ENCODE measurements at regions not wholly inside any gene's neighbourhood (a gene's known extent, or its start where the extent isn't known, plus 50 kb on each side); places are given as distances from the start of the nearest gene placed in this dataset.
"Not testable (repeated sequence)": the region's sequence is repeated elsewhere in the genome, so short reads cannot be mapped to it uniquely, and the experiment has no call there.

GRCh38 chr13:56528040-56528790 is 612.5 kb upstream of the PRR20A start:
- Histone ChIP-seq H3K27me3 (ENCODE audit: control insufficient read depth, insufficient read depth, low read length) (no peaks in the 10 kb centered on the region), H3K36me3 (replicated peaks; ENCODE audit: control insufficient read depth, insufficient read depth, low read length) (no peaks in the 10 kb centered on the region), H3K4me3 (ENCODE audit: insufficient read depth, low read depth, low read length) (no peak overlapping the region)
- DNase-seq: no peak

GRCh38 chr13:56530096-56530495 is 610.6 kb upstream of the PRR20A start:
- Histone ChIP-seq H3K4me3 (ENCODE audit: insufficient read depth, low read depth, low read length) (no peak overlapping the region), H3K27me3 (ENCODE audit: control insufficient read depth, insufficient read depth, low read length) (no peaks in the 10 kb centered on the region), H3K36me3 (replicated peaks; ENCODE audit: control insufficient read depth, insufficient read depth, low read length) (no peaks in the 10 kb centered on the region)
- DNase-seq: no peak

GRCh38 chr13:56547921-56548320 is 592.8 kb upstream of the PRR20A start:
- H3K27me3 ChIP-seq (ENCODE audit: control insufficient read depth, insufficient read depth, low read length); H3K4me3 ChIP-seq (ENCODE audit: insufficient read depth, low read depth, low read length); H3K36me3 ChIP-seq (replicated peaks; ENCODE audit: control insufficient read depth, insufficient read depth, low read length); DNase-seq: not testable (repeated sequence)

- Histone ChIP-seq H3K36me3 (replicated peaks; ENCODE audit: control insufficient read depth, insufficient read depth, low read length) (no peaks in the 10 kb centered on the region), H3K27me3 (ENCODE audit: control insufficient read depth, insufficient read depth, low read length) (no peaks in the 10 kb centered on the region), H3K4me3 (ENCODE audit: insufficient read depth, low read depth, low read length) (no peak overlapping the region)
- no peak for DNase-seq
These were observed 581.9 kb upstream of the PRR20A start for GRCh38 chr13:56558698-56559320.

- DNase-seq: peak; percentile 2
- H3K36me3 ChIP-seq (replicated peaks; ENCODE audit: control insufficient read depth, insufficient read depth, low read length): no peaks in the 10 kb centered on the region
- H3K27me3 ChIP-seq (ENCODE audit: control insufficient read depth, insufficient read depth, low read length): no peaks in the 10 kb centered on the region
- no peak overlapping the region for H3K4me3 ChIP-seq (ENCODE audit: insufficient read depth, low read depth, low read length)
These were observed 579.4 kb upstream of the PRR20A start for GRCh38 chr13:56561327-56561726.

GRCh38 chr13:56563663-56564062 is 577.1 kb upstream of the PRR20A start:
- H3K4me3 ChIP-seq (ENCODE audit: insufficient read depth, low read depth, low read length): no peak overlapping the region

GRCh38 chr13:56586976-56587375 is 553.7 kb upstream of the PRR20A start:
- Histone ChIP-seq H3K36me3 (replicated peaks; ENCODE audit: control insufficient read depth, insufficient read depth, low read length) (no peaks in the 10 kb centered on the region), H3K27me3 (ENCODE audit: control insufficient read depth, insufficient read depth, low read length) (no peaks in the 10 kb centered on the region), H3K4me3 (ENCODE audit: insufficient read depth, low read depth, low read length) (no peak overlapping the region)
- no peak for DNase-seq

More at GRCh38 chr13:56563663-56564062, 577.1 kb upstream of the PRR20A start:
- no peak for DNase-seq
- Histone ChIP-seq H3K36me3 (replicated peaks; ENCODE audit: control insufficient read depth, insufficient read depth, low read length) (no peaks in the 10 kb centered on the region), H3K27me3 (ENCODE audit: control insufficient read depth, insufficient read depth, low read length) (no peaks in the 10 kb centered on the region)

- no peaks in the 10 kb centered on the region for H3K27me3 ChIP-seq (ENCODE audit: control insufficient read depth, insufficient read depth, low read length)
- H3K36me3 ChIP-seq (replicated peaks; ENCODE audit: control insufficient read depth, insufficient read depth, low read length): no peaks in the 10 kb centered on the region
- DNase-seq: no peak
- no peak overlapping the region for H3K4me3 ChIP-seq (ENCODE audit: insufficient read depth, low read depth, low read length)
These were observed 525.1 kb upstream of the PRR20A start for GRCh38 chr13:56615572-56615971.

- Histone ChIP-seq H3K4me3 (ENCODE audit: insufficient read depth, low read depth, low read length) (no peak overlapping the region), H3K36me3 (replicated peaks; ENCODE audit: control insufficient read depth, insufficient read depth, low read length) (no peaks in the 10 kb centered on the region), H3K27me3 (ENCODE audit: control insufficient read depth, insufficient read depth, low read length) (no peaks in the 10 kb centered on the region)
- DNase-seq: no peak
These were observed 517.9 kb upstream of the PRR20A start for GRCh38 chr13:56622840-56623239.

- not testable (repeated sequence) for H3K36me3 ChIP-seq (replicated peaks; ENCODE audit: control insufficient read depth, insufficient read depth, low read length); DNase-seq; H3K4me3 ChIP-seq (ENCODE audit: insufficient read depth, low read depth, low read length); H3K27me3 ChIP-seq (ENCODE audit: control insufficient read depth, insufficient read depth, low read length)
These were observed 511.8 kb upstream of the PRR20A start for GRCh38 chr13:56628886-56629285.

- not testable (repeated sequence) for DNase-seq; H3K4me3 ChIP-seq (ENCODE audit: insufficient read depth, low read depth, low read length)
These were observed 509.7 kb upstream of the PRR20A start for GRCh38 chr13:56631060-56631459.

GRCh38 chr13:56653043-56653442 is 487.7 kb upstream of the PRR20A start:
- Histone ChIP-seq H3K36me3 (replicated peaks; ENCODE audit: control insufficient read depth, insufficient read depth, low read length) (no peaks in the 10 kb centered on the region), H3K4me3 (ENCODE audit: insufficient read depth, low read depth, low read length) (no peak overlapping the region), H3K27me3 (ENCODE audit: control insufficient read depth, insufficient read depth, low read length) (no peaks in the 10 kb centered on the region)
- DNase-seq: no peak

More at GRCh38 chr13:56631060-56631459, 509.7 kb upstream of the PRR20A start:
- not testable (repeated sequence) for H3K27me3 ChIP-seq (ENCODE audit: control insufficient read depth, insufficient read depth, low read length); H3K36me3 ChIP-seq (replicated peaks; ENCODE audit: control insufficient read depth, insufficient read depth, low read length)

- H3K27me3 ChIP-seq (ENCODE audit: control insufficient read depth, insufficient read depth, low read length): no peaks in the 10 kb centered on the region
- H3K36me3 ChIP-seq (replicated peaks; ENCODE audit: control insufficient read depth, insufficient read depth, low read length): no peaks in the 10 kb centered on the region
- no peak overlapping the region for H3K4me3 ChIP-seq (ENCODE audit: insufficient read depth, low read depth, low read length)
- no peak for DNase-seq
These were observed 481.7 kb upstream of the PRR20A start for GRCh38 chr13:56659041-56659471.

- Histone ChIP-seq H3K36me3 (replicated peaks; ENCODE audit: control insufficient read depth, insufficient read depth, low read length) (no peaks in the 10 kb centered on the region), H3K27me3 (ENCODE audit: control insufficient read depth, insufficient read depth, low read length) (no peaks in the 10 kb centered on the region), H3K4me3 (ENCODE audit: insufficient read depth, low read depth, low read length) (no peak overlapping the region)
- peak; percentile 2 for DNase-seq
These were observed 470.2 kb upstream of the PRR20A start for GRCh38 chr13:56670563-56670962.

- Histone ChIP-seq H3K36me3 (replicated peaks; ENCODE audit: control insufficient read depth, insufficient read depth, low read length) (no peaks in the 10 kb centered on the region), H3K27me3 (ENCODE audit: control insufficient read depth, insufficient read depth, low read length) (no peaks in the 10 kb centered on the region), H3K4me3 (ENCODE audit: insufficient read depth, low read depth, low read length) (no peak overlapping the region)
- no peak for DNase-seq
These were observed 459.3 kb upstream of the PRR20A start for GRCh38 chr13:56681404-56681803.

All from H7 (cell line).